IMR-90 (cell line): ENCODE measurements at regions not wholly inside any gene's neighbourhood (a gene's known extent, or its start where the extent isn't known, plus 50 kb on each side); places are given as distances from the start of the nearest gene placed in this dataset.

Experiments used
- ATAC-seq: fragments of 200-7000 bp; cut with Tn5 transposase; 2 replicates; pipeline ENCODE4 v1.9.1; 2020; ENCODE audit warnings: low read depth, mild to moderate bottlenecking, moderate library complexity
- BruUV-seq: library from RNA; stranded (reverse); fragments of 400-500 nt; replicated peaks from 2 replicates; lab custom pipeline; 2021; lab: Mats Ljungman, UMichigan
- CTCF ChIA-PET: fragments of 300-600 bp; formaldehyde crosslinking; extraction: SDS; loops from one replicate; lab custom pipeline; 2021; ENCODE audit warnings: antibody characterized with exemption; lab: Yijun Ruan, JAX
- POLR2A ChIA-PET: fragments of 300-600 bp; sonication (Branson Sonifier 250); formaldehyde crosslinking; loops from one replicate; lab custom pipeline; 2022; ENCODE audit warnings: antibody characterized with exemption; ENCODE audit not compliant: unreplicated experiment; lab: Charles Lee
- DNase-seq: peaks from one replicate; pipeline ENCODE4 v3.0.0; 2013
- H2AFZ ChIP-seq: replicated peaks from 2 replicates; pipeline ENCODE3; 2013; ENCODE audit warnings: low read length, mild to moderate bottlenecking; ENCODE audit not compliant: poor library complexity
- H2AK5ac ChIP-seq: 2 replicates; pipeline ENCODE4 v1.6.1; 2013; ENCODE audit warnings: low read depth, low read length, inconsistent platforms
- H2AK9ac ChIP-seq: replicated peaks from 2 replicates; pipeline ENCODE3; 2013; ENCODE audit warnings: mild to moderate bottlenecking, low read depth, low read length, moderate library complexity; ENCODE audit not compliant: poor library complexity
- H2BK120ac ChIP-seq: 2 replicates; pipeline ENCODE4 v1.6.1; 2013; ENCODE audit warnings: low read depth, low read length, inconsistent platforms
- H2BK15ac ChIP-seq: 3 replicates; pipeline ENCODE4 v1.6.1; 2013; ENCODE audit warnings: low read depth, low read length, inconsistent platforms
- H2BK20ac ChIP-seq: 2 replicates; pipeline ENCODE4 v1.6.1; 2013; ENCODE audit warnings: low read depth, mild to moderate bottlenecking, inconsistent platforms, low read length, moderate library complexity
- H2BK5ac ChIP-seq: 2 replicates; pipeline ENCODE4 v1.6.1; 2013; ENCODE audit warnings: mild to moderate bottlenecking, low read depth, low read length, inconsistent platforms; ENCODE audit not compliant: poor library complexity, severe bottlenecking
- H3K14ac ChIP-seq: replicated peaks from 2 replicates; pipeline ENCODE4 v1.6.1; 2013; ENCODE audit warnings: low read depth, low read length, inconsistent platforms
- H3K18ac ChIP-seq: 2 replicates; pipeline ENCODE4 v1.6.1; 2013; ENCODE audit warnings: low read depth, low read length, control low read depth
- H3K23ac ChIP-seq: 2 replicates; pipeline ENCODE4 v1.6.1; 2013; ENCODE audit warnings: low read depth, low read length, inconsistent platforms
- H3K27ac ChIP-seq: 2 replicates; pipeline ENCODE4 v1.5.1; 2013; ENCODE audit warnings: mild to moderate bottlenecking, control low read depth, low read length; ENCODE audit not compliant: insufficient read depth
- H3K27me3 ChIP-seq: 2 replicates; pipeline ENCODE4 v1.6.1; 2013; ENCODE audit warnings: low read length; ENCODE audit not compliant: control insufficient read depth, insufficient read depth
- H3K36me3 ChIP-seq: 2 replicates; pipeline ENCODE4 v1.6.1; 2013; ENCODE audit warnings: low read length, mixed read lengths; ENCODE audit not compliant: control insufficient read depth, insufficient read depth
- H3K4ac ChIP-seq: 2 replicates; pipeline ENCODE4 v1.6.1; 2013; ENCODE audit warnings: low read depth, low read length, inconsistent platforms
- H3K4me1 ChIP-seq: 2 replicates; pipeline ENCODE4 v1.6.1; 2013; ENCODE audit warnings: low read length, mixed read lengths; ENCODE audit not compliant: control insufficient read depth, insufficient read depth
- H3K4me2 ChIP-seq: 2 replicates; pipeline ENCODE4 v1.6.1; 2013; ENCODE audit warnings: low read depth, mild to moderate bottlenecking, control low read depth, low read length, moderate library complexity
- H3K4me3 ChIP-seq: 2 replicates; pipeline ENCODE4 v1.5.1; 2013; ENCODE audit warnings: low read depth, mild to moderate bottlenecking, control low read depth, low read length, moderate library complexity; ENCODE audit not compliant: insufficient read depth
- H3K56ac ChIP-seq: 2 replicates; pipeline ENCODE4 v1.6.1; 2013; ENCODE audit warnings: low read length, inconsistent platforms; ENCODE audit not compliant: insufficient read depth; ENCODE audit errors: extremely low read depth
- H3K79me1 ChIP-seq, 2 experiments: 2 replicates each; pipeline ENCODE4 v1.6.1; 2013; ENCODE audit warnings: low read length in 2 of 2, inconsistent platforms in 1 of 2, low read depth in 1 of 2
- H3K9ac ChIP-seq: 2 replicates; pipeline ENCODE4 v1.6.1; 2013; ENCODE audit warnings: low read depth, low read length, control low read depth
- H3K9me1 ChIP-seq: 2 replicates; pipeline ENCODE4 v1.6.1; 2013; ENCODE audit warnings: low read length, inconsistent platforms; ENCODE audit not compliant: insufficient read depth
- H3K9me3 ChIP-seq: 2 replicates; pipeline ENCODE4 v1.6.1; 2013; ENCODE audit warnings: low read length; ENCODE audit not compliant: control insufficient read depth, insufficient read depth
- H4K20me1 ChIP-seq: 2 replicates; pipeline ENCODE4 v1.6.1; 2013; ENCODE audit warnings: low read length, inconsistent platforms; ENCODE audit not compliant: insufficient read depth
- H4K5ac ChIP-seq: 2 replicates; pipeline ENCODE4 v1.6.1; 2013; ENCODE audit warnings: mild to moderate bottlenecking, low read depth, low read length, control low read depth
- H4K8ac ChIP-seq, 2 experiments: 2 replicates each; pipeline ENCODE4 v1.6.1; 2013; ENCODE audit warnings: low read depth in 2 of 2, low read length in 2 of 2, control low read depth in 1 of 2, inconsistent platforms in 1 of 2
- H4K91ac ChIP-seq: 2 replicates; pipeline ENCODE4 v1.6.1; 2013; ENCODE audit warnings: low read depth, low read length, inconsistent platforms; ENCODE audit not compliant: insufficient read depth
- BHLHE40 ChIP-seq: fragments of 150-350 bp; IDR thresholded peaks from 2 replicates; pipeline ENCODE4 v1.6.1; 2016; ENCODE audit warnings: mild to moderate bottlenecking, low read depth, low read length
- CHD1 ChIP-seq: IDR thresholded peaks from 2 replicates; pipeline ENCODE4 v1.6.1; 2012; ENCODE audit warnings: low read depth, low read length, improper control_type of control experiment
- MAFK ChIP-seq: IDR thresholded peaks from 2 replicates; pipeline ENCODE4 v1.6.1; 2012; ENCODE audit warnings: low read depth, low read length, improper control_type of control experiment
- MAZ ChIP-seq: IDR thresholded peaks from 2 replicates; pipeline ENCODE4 v1.6.1; 2012; ENCODE audit warnings: low read depth, mild to moderate bottlenecking, low read length, improper control_type of control experiment, moderate library complexity, borderline replicate concordance
- NFE2L2 ChIP-seq: fragments of 150-350 bp; IDR thresholded peaks from 2 replicates; pipeline ENCODE4 v1.6.1; 2016; ENCODE audit warnings: low read depth, mild to moderate bottlenecking, low read length
- RAD21 ChIP-seq: IDR thresholded peaks from 2 replicates; pipeline ENCODE4 v1.6.1; 2012; ENCODE audit warnings: low read length, improper control_type of control experiment
- RCOR1 ChIP-seq: IDR thresholded peaks from 2 replicates; pipeline ENCODE4 v1.6.1; 2012; ENCODE audit warnings: mild to moderate bottlenecking, low read length, improper control_type of control experiment; ENCODE audit not compliant: insufficient replicate concordance
- RFX5 ChIP-seq: IDR thresholded peaks from 2 replicates; pipeline ENCODE4 v1.8.0; 2012; ENCODE audit warnings: low read depth, mild to moderate bottlenecking, low read length, moderate library complexity
- SMC3 ChIP-seq: fragments of 150-350 bp; IDR thresholded peaks from 2 replicates; pipeline ENCODE4 v1.6.1; 2016; ENCODE audit warnings: low read depth, mild to moderate bottlenecking, antibody characterized with exemption, low read length, moderate library complexity
- WGBS, 2 experiments: methylation state at CpG; one replicate each; pipeline versions ENCODE4 v1.1.5 to v1.1.7; 2013; ENCODE audit warnings: missing lambda C conversion rate in 2 of 2; ENCODE audit not compliant: insufficient read length in 1 of 2; ENCODE audit errors: extremely low coverage in 2 of 2; 5-methylcytosine and 5-hydroxymethylcytosine counted together
- dilution Hi-C: fragments of 300-500 bp; cut with HindIII; formaldehyde crosslinking; loops from one replicate; pipeline ENCODE4 v1.14.3; 2018; ENCODE audit warnings: low sequenced_read_pairs; ENCODE audit not compliant: unreplicated experiment
- in situ Hi-C: fragments of 300-500 bp; cut with MboI; formaldehyde crosslinking; loops from 3 replicates; pipeline ENCODE4 v1.14.3; 2019; ENCODE audit warnings: low sequenced_read_pairs, inconsistent platforms, mixed read lengths
- intact Hi-C: fragments of 100-400 bp; cut with micrococcal nuclease; formaldehyde crosslinking; loops from 2 replicates; pipeline ENCODE4 v1.10.0; 2022
- TF ChIP-seq, protein P1 (sequence below): conservative IDR thresholded peaks from 2 replicates; pipeline ENCODE4 v1.5.1; 2012; ENCODE audit warnings: mild to moderate bottlenecking, low read depth, low read length, improper control_type of control experiment
- TF ChIP-seq, protein P2 (sequence below): fragments of 150-350 bp; IDR thresholded peaks from 2 replicates; pipeline ENCODE4 v1.6.1; 2017; ENCODE audit warnings: mild to moderate bottlenecking, antibody characterized with exemption, low read length, low read depth
- TF ChIP-seq, protein P3 (sequence below): fragments of 150-350 bp; IDR thresholded peaks from 2 replicates; pipeline ENCODE4 v1.6.1; 2016; ENCODE audit warnings: low read depth, mild to moderate bottlenecking, low read length, moderate library complexity, borderline replicate concordance

- Histone ChIP-seq H3K9me1 (no peaks in the 10 kb centered on the region), H3K4me3 (no peak overlapping the region), H2BK20ac (no peak overlapping the region), H3K9me3 (no peaks in the 10 kb centered on the region), H3K23ac (no peak overlapping the region), H3K56ac (no peak overlapping the region), H4K20me1 (no peaks in the 10 kb centered on the region), H2BK120ac (no peak overlapping the region), H3K79me1 (no peaks in the 10 kb centered on the region), H2BK15ac (no peak overlapping the region), H2BK5ac (no peak overlapping the region), H3K27me3 (no peaks in the 10 kb centered on the region), H2AK5ac (no peak overlapping the region), H3K14ac (no peak overlapping the region), H3K4me1 (no peaks in the 10 kb centered on the region), H2AFZ (no peak overlapping the region), H4K8ac (no peak overlapping the region), H3K27ac (no peak overlapping the region), H3K18ac (no peak overlapping the region), H3K36me3 (no peaks in the 10 kb centered on the region), H3K9ac (no peak overlapping the region), H3K4me2 (no peak overlapping the region), H3K4ac (no peak overlapping the region), H2AK9ac (no peak overlapping the region), H4K5ac (no peak overlapping the region), H4K91ac (no peak overlapping the region)
- DNase-seq (no peak), ATAC-seq (no peak)
- TF ChIP-seq BHLHE40, result no peak
- TF ChIP-seq RCOR1, result no peak
- TF ChIP-seq SMC3, result no peak
- TF ChIP-seq, protein P1, sequence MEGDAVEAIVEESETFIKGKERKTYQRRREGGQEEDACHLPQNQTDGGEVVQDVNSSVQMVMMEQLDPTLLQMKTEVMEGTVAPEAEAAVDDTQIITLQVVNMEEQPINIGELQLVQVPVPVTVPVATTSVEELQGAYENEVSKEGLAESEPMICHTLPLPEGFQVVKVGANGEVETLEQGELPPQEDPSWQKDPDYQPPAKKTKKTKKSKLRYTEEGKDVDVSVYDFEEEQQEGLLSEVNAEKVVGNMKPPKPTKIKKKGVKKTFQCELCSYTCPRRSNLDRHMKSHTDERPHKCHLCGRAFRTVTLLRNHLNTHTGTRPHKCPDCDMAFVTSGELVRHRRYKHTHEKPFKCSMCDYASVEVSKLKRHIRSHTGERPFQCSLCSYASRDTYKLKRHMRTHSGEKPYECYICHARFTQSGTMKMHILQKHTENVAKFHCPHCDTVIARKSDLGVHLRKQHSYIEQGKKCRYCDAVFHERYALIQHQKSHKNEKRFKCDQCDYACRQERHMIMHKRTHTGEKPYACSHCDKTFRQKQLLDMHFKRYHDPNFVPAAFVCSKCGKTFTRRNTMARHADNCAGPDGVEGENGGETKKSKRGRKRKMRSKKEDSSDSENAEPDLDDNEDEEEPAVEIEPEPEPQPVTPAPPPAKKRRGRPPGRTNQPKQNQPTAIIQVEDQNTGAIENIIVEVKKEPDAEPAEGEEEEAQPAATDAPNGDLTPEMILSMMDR, result no peak
- no peak for TF ChIP-seq RFX5
- TF ChIP-seq CHD1, result no peak
- TF ChIP-seq, protein P2, sequence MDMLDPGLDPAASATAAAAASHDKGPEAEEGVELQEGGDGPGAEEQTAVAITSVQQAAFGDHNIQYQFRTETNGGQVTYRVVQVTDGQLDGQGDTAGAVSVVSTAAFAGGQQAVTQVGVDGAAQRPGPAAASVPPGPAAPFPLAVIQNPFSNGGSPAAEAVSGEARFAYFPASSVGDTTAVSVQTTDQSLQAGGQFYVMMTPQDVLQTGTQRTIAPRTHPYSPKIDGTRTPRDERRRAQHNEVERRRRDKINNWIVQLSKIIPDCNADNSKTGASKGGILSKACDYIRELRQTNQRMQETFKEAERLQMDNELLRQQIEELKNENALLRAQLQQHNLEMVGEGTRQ, result no peak
- no peak for TF ChIP-seq MAFK
- no peak for TF ChIP-seq MAZ
- TF ChIP-seq RAD21, result no peak
- TF ChIP-seq NFE2L2, result no peak
- TF ChIP-seq, protein P3, sequence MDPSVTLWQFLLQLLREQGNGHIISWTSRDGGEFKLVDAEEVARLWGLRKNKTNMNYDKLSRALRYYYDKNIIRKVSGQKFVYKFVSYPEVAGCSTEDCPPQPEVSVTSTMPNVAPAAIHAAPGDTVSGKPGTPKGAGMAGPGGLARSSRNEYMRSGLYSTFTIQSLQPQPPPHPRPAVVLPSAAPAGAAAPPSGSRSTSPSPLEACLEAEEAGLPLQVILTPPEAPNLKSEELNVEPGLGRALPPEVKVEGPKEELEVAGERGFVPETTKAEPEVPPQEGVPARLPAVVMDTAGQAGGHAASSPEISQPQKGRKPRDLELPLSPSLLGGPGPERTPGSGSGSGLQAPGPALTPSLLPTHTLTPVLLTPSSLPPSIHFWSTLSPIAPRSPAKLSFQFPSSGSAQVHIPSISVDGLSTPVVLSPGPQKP, result no peak
- intact Hi-C loops, result no loop called here
- POLR2A ChIA-PET, result no interaction called here
- dilution Hi-C loops, result no loop called here
- CTCF ChIA-PET, result no interaction called here
- WGBS, 2 experiments, result no CpG with 5 or more reads among the region's 2 CpGs
- no TSS peak for BruUV-seq
- in situ Hi-C loops, result no loop called here
Measured at GRCh38 chrX:86917959-86918358, 599.6 kb upstream of the KLHL4 start.
